T1000 (cell line): ENCODE measurements at regions not wholly inside any gene's neighbourhood (a gene's known extent, or its start where the extent isn't known, plus 50 kb on each side); places are given as distances from the start of the nearest gene placed in this dataset.
"Not testable (repeated sequence)": the region's sequence is repeated elsewhere in the genome, so short reads cannot be mapped to it uniquely, and the experiment has no call there.

Source experiments
- DNase-seq: peaks from one replicate; lab custom pipeline; 2025; ENCODE audit warnings: mixed read lengths; lab: John Stamatoyannopoulos, UW

DNA sequence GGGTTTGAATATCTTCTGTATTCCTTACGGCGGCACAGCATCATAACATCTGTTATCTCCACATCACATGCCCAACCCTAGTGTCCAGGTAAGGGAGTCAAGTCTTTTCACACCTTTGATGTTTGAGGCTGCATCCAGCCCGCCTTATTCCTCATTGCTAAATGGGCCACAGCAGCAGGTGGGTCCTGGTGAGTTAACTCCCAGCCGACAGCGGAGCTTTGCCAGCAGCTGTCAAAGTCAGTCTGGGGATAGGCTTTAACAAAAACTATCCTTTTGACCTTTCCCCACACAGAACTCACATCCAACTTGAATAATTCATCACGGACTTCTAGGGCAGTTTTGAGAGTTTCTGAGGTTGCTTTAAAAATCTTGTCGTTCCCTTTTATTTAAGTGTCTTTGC lies 235.1 kb downstream of the DLEU7 start:
- no peak for DNase-seq

DNA sequence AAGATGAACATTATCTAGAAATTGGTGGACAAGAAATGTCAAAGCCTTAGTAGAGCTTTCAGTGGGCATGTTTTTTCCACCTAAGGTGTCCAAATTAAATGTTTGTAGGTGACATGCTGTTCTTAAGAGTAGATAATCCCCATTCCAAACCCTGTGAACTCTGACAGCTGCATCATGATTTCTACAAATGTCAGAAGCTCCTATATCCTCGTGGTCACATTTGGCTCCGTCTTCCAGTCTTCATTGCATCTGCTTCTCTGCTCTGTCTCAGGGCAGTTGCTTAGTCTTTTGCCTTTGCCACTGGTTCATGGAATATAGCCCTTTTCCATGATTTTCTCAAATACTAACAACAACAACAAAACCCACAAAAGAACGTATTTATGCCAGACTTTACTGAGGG lies 234.5 kb downstream of the DLEU7 start:
- DNase-seq: no peak

DNA sequence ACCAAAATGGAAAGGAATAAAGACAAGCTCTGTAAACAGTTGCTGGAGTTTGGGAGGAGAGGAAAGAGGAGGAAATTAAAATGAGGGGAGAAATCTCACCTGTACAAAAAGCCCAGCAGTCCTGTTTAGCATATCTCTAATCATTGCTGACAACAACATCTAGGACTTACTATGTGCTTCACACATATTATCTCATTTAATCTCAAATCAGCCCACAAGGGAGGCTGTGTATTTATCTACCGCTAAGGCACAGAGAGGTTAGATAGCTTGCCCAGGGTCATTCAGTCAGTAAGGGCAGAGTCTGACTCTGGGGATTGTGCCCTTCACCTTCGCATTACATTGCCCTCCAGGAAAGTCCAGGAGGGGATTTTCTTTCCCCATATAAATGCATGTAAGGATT lies 233.3 kb downstream of the DLEU7 start:
- no peak for DNase-seq

DNA sequence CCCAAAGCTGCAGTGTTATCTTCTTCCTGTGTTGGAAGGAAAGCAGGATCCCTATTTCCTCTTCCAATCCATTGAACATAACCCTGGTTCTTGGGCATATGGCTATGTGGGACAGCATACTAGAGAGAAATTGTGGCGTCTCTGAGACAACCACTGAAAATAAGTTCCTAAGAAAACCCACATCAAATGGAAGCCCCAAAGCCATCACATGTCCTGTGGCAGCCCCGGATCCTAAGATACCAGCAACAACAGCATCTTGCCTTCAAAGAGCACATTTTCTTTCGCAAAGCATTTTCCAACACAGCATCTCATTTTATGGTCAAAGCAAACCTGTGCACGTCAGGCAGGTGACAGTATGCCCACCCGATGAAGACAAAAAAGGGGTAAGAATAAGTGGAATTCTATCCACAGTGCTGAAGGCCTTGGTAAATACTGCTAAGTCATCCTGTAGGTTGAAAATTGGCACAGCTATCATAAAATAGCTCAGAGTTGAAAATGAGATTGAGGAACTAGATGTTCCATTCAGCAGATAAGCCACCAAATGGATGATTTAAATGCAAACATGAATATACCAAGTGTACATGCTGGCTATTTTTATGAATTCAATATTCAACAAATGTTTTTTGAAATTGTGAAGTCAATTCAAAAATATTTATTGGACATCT lies 232.2 kb downstream of the DLEU7 start:
- DNase-seq: no peak

DNA sequence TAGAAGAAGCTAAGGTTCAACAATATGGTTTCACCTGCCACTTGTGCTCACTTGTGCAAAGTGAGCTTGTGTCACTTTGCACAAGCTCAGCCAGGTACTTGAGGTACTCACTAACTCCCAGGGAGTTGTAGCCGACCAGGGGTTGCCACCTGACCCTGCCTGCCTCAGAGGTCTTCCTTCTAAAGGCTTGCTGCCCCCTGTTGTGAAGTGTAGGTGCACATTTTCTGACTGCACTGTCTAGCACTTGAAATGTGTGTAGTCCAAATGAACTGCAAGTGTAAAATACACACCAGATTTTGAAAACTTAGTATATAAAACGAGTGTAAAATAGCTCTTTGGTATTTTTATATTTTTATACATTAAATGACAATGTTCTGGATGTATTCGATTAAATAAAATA lies 230.8 kb downstream of the DLEU7 start:
- no peak for DNase-seq

DNA sequence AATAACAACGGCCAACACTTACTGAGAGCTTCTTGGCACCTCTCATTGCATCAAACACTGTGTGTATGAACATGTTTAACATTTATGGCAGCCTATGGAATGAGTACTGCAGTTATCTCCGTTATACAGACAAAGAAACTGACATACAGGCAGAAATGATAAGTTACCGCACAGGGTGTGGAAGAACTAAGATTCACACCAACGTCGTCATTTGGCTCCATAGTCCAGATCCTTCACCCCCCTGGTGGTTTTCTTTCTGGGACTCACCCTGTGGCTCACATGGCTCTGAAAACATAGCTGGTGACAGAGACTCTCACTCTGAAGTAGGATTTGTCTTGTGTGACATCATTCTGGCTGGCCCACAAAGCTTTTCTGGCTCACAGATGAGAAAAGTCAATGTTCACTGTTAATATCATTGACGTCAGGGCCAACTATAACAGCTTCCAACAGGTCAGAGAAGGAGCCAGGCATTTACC lies 230.1 kb downstream of the DLEU7 start:
- DNase-seq: no peak

DNA sequence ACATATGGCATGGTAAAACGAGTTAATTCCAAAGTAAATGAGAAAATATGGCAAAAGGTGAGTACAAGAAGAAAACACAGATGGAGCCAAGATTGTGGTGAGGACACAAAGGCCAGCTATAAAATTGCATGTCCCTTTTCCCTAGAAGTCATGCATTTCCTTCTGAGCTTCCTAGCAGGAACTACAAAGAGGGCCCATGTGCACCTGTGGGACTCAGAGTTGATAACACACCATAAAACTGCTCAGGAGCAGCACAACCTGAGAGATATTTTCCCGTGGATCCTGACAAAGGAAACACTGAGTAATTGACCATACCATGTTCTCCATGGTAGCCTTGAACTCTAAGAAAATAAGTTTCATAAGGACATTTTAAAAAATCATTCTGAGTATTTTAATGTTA lies 228.3 kb downstream of the DLEU7 start:
- DNase-seq: no peak

DNA sequence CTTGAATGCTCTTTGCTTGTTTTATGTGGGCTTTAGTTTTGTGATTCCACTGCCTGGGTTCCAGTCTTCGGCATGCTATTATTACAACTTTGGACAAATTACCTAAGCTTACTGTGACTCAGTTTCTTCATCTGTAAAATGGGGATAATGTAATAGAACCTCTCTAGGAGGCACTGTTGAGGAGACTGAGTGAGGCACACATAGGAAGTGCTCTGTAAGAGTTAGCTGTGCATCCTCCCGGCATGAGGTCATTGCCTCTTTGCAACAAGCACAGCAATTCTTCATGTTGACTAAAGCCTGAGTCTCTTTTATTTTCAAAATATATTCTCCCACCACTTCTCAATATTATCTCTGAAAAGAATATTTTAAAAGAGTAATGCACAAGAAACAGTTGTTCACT lies 227.4 kb downstream of the DLEU7 start:
- DNase-seq: no peak

DNA sequence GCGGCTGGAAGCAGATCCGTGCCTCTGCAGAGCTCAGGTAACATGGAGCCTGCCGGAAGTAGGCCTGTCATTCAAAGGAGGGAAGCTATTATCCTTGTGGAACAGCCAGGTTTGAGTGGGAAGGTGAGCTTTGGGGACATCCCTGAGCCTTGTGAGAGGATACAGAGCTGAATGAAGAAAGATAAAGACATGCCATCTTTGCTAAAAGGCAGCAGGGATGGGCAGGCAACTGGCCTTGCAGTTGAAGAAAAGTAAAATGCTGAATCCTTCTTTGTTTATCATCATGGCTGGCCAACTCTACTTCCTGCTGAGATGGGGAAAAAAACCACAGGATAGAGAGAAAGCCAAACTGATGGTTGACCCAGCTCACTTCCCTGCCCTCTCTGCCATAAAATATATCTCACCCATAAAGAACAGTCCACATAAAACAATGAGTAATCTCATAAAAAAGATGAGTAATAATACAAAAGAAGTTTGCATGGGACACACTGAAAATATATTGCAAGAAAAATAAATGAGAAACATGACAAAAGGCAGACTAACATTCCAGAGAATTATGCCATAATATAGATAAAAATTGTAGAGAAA lies 226.3 kb downstream of the DLEU7 start:
- DNase-seq: no peak

DNA sequence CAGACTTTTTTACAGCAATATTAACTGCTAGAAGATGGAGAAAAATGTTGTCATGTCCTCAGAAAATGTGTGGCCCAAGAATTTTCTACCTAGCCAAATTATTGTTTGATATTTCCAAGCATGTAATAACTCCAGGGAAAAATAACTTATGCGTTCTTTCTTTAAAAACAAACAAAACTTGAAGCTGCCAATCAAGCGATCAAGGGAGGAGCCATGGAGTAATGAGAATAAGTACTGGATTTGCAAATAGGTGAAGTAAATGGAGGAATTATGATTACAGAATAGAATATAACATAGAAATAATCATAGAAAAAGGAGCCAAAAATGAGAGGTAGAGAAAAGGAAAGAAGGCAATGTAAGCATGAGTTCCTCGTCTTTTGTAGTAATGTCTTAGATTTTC lies 225.3 kb downstream of the DLEU7 start:
- DNase-seq: no peak

DNA sequence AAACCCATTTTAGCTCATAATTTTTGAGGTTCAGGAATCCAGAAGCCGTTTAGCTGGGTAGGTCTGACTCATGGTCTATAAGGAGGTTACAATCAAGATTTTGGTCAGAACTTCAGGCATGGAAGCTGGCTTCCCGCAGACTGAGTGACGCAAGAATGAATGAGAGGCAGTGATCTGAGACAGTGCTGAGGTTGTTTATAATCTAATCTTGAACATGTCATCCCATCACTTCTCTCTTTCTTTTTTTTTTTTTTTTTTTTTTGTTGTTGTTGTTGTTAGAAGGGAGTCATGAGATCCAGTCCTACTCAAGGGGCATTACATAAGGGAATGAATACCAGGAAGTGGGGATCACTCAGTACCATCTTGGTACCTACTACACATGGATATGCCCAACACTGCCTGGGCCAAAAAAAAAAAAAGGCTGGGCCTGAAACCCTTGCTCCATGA lies 217.4 kb downstream of the DLEU7 start:
- peak; percentile 6 for DNase-seq

DNA sequence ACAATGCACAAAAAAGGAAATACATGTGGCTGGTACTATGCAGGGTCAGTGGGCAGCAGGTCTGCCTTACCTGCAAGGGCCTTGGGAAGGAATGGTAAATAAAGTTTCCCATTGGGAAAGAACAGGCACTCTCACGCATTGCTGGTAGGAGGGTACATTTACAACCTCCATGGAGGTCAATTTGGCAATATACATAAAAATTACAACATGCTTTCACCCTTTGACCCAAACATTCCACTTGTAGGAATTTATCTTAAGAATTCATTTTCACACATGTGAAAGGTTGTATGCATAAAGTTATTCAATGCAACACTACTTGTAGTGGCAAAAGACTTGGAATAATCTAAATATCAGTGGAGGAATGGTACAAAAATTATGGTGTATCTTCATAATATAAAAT lies 216.4 kb downstream of the DLEU7 start:
- no peak for DNase-seq

DNA sequence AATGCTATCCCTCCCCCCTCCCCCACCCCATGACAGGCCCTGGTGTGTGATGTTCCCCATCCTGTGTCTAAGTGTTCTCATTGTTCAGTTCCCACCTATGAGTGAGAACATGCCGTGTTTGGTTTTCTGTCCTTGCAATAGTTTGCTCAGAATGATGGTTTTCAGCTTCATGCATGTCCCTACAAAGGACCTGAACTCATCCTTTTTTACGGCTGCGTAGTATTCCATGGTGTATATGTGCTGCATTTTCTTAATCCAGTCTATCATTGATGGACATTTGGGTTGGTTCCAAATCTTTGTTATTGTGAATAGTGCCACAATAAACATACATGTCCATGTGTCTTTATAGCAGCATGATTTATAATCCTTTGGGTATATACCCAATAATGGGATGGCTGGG lies 215.0 kb downstream of the DLEU7 start:
- DNase-seq: not testable (repeated sequence)

DNA sequence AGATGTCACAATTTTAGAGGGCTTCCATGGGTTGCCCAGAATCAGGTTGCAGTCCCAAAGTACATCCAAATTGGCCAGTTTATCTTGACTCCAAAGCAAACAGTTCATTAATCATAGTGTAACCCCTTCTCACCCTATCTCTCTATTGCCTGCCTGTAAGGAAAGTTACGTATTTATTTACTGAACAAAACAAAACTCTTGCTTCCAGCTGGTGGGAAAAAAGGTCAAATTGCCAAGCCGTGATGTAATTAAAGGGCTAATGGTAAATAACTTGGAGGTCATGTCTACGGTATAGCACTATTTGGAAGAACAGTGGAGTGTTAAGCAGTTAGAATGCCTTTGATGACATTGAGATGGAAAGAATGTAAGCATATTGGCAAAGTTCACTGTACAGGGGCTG lies 214.0 kb downstream of the DLEU7 start:
- no peak for DNase-seq

DNA sequence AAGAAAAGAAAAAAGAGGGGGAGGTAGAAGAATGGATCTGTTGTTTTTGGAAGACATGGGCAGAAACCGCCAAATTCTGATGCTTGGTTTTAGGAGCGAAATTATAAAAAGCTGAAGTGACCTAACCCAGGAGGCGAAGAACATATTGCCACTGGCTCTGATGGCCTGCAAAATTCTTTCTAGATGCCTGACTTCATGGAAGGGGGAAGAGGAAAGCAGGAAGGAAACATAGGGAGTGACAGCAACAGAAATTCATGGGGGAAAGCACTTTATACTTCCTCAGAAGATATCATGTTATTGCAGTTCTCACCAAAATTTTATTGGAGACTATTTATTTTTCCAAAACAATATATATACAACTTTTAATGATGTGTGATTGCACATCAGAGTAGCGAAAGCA lies 213.5 kb downstream of the DLEU7 start:
- DNase-seq: no peak

DNA sequence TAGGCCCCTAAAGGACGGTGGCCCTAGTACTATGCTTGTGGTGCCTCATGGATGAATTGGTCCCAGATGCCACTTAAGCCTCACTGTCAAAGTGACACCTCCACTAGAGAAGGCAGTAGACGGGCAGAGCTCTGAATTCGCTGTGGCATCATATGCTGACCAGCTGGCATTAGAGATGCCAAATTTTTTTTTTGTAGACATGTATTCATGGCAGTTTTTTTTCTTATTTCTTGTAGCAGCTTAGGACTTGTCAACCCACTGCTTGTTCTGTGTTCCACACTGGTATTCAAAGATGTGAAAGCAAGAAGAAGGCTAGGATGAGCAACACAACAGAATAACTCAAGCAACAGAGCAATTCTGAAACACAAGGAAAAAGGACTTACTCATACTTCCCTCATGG lies 212.5 kb downstream of the DLEU7 start:
- no peak for DNase-seq

DNA sequence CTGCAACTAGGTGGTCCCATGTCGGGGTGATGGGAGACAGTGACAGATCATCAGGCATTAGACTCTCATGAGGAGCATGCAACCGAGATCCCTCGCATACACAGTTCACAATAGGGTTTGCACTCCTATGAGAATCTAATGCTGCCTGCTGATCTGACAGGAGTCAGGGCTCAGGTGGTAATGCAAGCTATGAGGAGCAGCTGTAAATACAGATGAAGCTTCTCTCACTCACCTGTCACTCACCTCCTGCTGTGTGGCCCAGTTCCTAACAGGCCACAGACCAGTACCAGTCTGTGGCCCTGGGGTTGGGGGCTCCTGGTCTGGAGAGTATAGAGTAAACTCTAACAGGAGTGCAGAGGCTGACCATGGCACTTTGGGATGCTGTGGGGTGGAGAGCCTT lies 209.2 kb downstream of the DLEU7 start:
- DNase-seq: no peak

DNA sequence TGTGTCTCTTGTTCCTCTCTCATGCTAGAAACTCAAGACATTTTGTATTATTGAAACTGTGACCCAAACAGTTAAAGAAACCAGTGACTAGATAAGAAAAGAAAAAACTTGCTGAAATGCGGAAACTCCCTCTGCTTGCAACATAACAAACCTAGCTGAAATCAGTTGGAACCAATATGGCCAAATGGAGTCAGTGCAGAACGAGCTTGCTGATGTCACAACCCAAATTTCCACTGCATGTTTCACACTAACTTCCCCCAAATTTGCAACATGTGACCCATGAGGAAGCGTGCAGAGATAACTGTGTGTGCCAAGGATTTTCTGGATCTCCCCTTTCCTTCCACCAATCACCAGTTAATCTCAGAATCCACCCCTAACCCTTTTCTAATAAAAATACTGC lies 208.0 kb downstream of the DLEU7 start:
- DNase-seq: no peak

DNA sequence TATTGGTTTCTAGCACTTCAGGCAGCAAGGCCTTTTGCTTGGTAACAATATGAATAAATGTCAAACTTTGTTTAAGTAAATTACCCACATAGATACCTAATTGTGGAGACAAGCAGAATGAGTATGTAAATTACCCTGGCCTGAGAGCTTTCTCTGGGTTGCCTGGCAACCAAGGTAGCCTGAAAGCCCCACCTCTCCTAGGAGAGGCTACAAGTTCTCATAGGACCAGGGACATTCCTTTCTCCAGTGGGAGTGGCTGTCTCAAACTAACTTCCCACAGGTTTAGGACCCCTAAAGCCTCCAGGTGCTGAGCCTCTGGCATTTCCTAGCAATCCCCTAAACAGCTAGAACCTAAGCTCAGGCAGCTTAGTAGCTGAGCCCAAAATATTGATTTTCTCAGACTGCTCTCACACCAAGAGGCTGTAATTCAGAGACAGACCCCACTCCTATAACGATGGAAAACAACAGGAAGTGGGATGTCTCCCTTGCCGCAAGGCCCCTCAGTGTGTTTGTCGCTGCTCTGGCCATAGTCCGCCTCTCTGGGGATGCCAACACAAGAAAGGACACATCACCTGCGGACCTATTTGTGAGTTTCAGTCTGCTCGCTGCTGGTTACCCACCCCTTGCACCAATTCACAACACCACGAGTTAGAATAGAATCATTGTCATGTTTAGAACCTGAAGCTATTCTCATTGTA lies 207.3 kb downstream of the DLEU7 start:
- no peak for DNase-seq

DNA sequence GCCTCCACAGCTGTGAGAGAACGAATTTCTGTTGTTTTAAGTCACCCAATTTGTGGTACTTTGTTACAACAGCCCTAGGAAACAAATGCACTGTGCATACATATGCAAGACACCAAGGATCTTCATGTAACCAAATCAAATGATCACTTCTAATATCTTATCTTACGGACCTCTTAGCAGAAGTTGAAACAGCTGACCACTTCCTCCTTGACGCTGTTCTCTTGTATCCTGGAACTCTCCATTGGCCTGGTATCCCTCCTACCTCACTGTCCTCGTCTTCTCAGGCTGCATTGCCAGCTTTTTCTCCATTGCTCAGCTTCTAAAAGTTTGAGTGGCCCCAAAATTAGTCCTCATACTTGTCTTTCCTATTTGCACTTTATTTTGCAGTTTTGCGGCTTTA lies 200.4 kb downstream of the DLEU7 start:
- no peak for DNase-seq

DNA sequence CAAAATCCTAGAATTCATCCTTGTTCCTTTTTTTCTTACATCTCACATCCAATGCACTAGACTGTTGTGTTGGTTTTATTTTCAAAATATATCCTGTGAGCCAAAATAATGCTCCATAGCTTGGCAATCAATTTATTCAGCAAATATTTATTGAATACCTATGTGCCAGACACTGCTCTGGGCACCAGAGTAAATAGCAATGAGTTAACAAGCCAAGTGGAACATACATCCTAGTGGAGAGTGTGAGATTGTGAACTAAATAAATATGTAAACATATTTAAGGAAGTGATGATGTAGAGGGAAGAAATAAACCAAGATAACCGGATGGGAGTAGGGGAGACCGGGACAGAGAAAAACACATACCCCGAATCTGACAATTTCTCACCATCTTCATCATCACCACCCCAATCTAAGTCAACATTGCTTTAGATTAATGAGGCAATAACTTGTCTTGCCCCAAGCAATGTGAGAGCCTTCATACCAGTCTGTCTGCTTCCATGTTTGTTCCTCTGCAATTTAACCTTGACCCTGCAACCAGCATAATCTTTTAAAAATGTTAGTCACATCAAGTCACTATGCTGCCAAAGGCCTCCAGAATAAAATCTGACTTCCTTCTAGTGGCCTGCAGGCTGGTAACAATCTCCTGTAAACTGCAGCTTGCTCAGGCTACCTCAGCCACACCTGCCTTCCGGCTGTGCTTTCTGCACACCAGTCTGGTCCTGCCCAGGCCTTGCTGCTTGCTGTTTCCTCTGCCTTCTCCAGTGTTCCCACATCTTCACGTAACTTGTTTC lies 199.2 kb downstream of the DLEU7 start:
- no peak for DNase-seq

DNA sequence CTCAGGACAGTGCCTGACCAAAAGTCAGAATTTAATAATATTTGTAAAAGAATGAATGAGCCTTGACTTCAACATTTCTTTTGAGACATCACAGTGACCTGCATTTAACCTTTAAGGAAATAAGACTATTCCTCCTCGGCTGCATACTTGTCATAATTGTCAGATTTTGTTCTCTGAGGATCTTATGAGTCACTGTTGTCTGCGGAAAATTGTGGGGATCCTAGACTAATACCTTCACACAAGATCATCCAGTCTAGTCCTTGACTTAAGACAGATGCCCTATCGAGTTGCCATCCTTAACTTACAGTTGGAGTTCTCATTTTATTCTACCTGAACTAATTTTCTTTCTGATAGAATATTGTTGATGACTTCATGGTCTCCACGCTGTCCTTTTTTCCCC lies 198.4 kb downstream of the DLEU7 start:
- no peak for DNase-seq

DNA sequence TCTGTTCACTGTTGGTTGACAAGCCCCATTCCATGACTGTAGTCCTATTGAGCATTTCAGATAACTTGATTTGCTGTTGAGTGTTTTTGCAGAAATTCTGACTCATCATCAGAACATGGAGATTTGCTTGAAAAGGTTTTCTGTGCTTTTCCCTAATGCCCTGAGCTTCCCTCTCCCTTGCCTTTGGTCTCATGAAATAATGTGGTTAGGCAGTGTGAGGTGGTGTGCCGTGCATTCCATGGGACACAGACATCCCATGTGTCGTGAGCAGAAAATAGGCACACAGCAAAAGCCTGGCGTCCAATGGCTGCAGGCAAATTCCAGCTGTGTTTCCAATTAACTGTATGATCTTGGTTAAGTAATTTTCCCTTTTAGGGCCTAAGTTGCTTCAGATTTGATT lies 197.4 kb downstream of the DLEU7 start:
- DNase-seq: no peak
